MM.1S (cell line): ENCODE measurements at regions not wholly inside any gene's neighbourhood (a gene's known extent, or its start where the extent isn't known, plus 50 kb on each side); places are given as distances from the start of the nearest gene placed in this dataset.

Experiments used
- DNase-seq: peaks from one replicate; pipeline ENCODE4 v3.0.0-alpha.2; 2015
- H2AFZ ChIP-seq: fragments of 300-600 bp; sonication (generic); 2 replicates; pipeline ENCODE4 v1.6.0; 2016; ENCODE audit warnings: antibody characterized with exemption, low read length
- H3F3A ChIP-seq: fragments of 300-600 bp; sonication (generic); 2 replicates; pipeline ENCODE4 v1.6.1; 2016; ENCODE audit warnings: mild to moderate bottlenecking, antibody characterized with exemption, low read length, moderate library complexity, mixed read lengths; ENCODE audit not compliant: insufficient read depth
- H3K27ac ChIP-seq: fragments of 300-600 bp; sonication (generic); 2 replicates; pipeline ENCODE4 v1.5.1; 2016; ENCODE audit warnings: mild to moderate bottlenecking, low read length
- H3K27me3 ChIP-seq: fragments of 300-600 bp; sonication (generic); replicated peaks from 2 replicates; pipeline ENCODE4 v1.6.0; 2016; ENCODE audit warnings: low read length; ENCODE audit not compliant: insufficient read depth
- H3K36me3 ChIP-seq: fragments of 300-600 bp; sonication (generic); replicated peaks from 2 replicates; pipeline ENCODE4 v1.6.1; 2016; ENCODE audit warnings: mild to moderate bottlenecking, low read length, mixed read lengths; ENCODE audit not compliant: insufficient read depth
- H3K4me1 ChIP-seq: fragments of 300-600 bp; sonication (generic); 2 replicates; pipeline ENCODE4 v1.6.1; 2016; ENCODE audit warnings: low read length, mixed read lengths
- H3K4me2 ChIP-seq: fragments of 300-600 bp; sonication (generic); 2 replicates; pipeline ENCODE4 v1.6.0; 2016; ENCODE audit warnings: low read depth, low read length
- H3K4me3 ChIP-seq: fragments of 300-600 bp; sonication (generic); 2 replicates; pipeline ENCODE4 v1.5.1; 2016; ENCODE audit warnings: low read length, mixed read lengths
- H3K79me2 ChIP-seq: fragments of 300-600 bp; sonication (generic); 2 replicates; pipeline ENCODE4 v1.6.1; 2016; ENCODE audit warnings: mixed run types, low read length, mixed read lengths
- H3K9ac ChIP-seq: fragments of 300-600 bp; sonication (generic); 2 replicates; pipeline ENCODE4 v1.6.1; 2016; ENCODE audit warnings: low read length, mixed read lengths
- H3K9me2 ChIP-seq: fragments of 300-600 bp; sonication (generic); replicated peaks from 2 replicates; pipeline ENCODE4 v1.6.1; 2016; ENCODE audit warnings: mild to moderate bottlenecking, low read length, mixed read lengths; ENCODE audit not compliant: insufficient read depth
- H3K9me3 ChIP-seq: fragments of 300-600 bp; sonication (generic); replicated peaks from 2 replicates; pipeline ENCODE4 v1.6.1; 2016; ENCODE audit warnings: mild to moderate bottlenecking, low read length, mixed read lengths; ENCODE audit not compliant: insufficient read depth
- H4K20me1 ChIP-seq: fragments of 300-600 bp; sonication (generic); 2 replicates; pipeline ENCODE4 v1.6.1; 2016; ENCODE audit warnings: mild to moderate bottlenecking, low read length, moderate library complexity, mixed read lengths; ENCODE audit not compliant: insufficient read depth
- CTCF ChIP-seq: fragments of 300-600 bp; sonication (generic); IDR thresholded peaks from 2 replicates; pipeline ENCODE4 v1.5.1; 2016; ENCODE audit warnings: antibody characterized with exemption, low read length, mixed read lengths
- EZH2 ChIP-seq: fragments of 300-600 bp; sonication (generic); optimal IDR thresholded peaks from 2 replicates; pipeline ENCODE3; 2017; ENCODE audit warnings: low read depth, mild to moderate bottlenecking, antibody characterized with exemption, low read length, mixed read lengths
- EZH2phosphoT487 ChIP-seq: fragments of 300-600 bp; sonication (generic); IDR thresholded peaks from 2 replicates; pipeline ENCODE4 v1.6.1; 2018; ENCODE audit warnings: antibody characterized with exemption, low read length

- H4K20me1 ChIP-seq, result no peaks in the 10 kb centered on the region
- no peak overlapping the region for H3K9ac ChIP-seq
- H3K4me2 ChIP-seq, result no peak overlapping the region
- H3K79me2 ChIP-seq, result no peaks in the 10 kb centered on the region
- no peaks in the 10 kb centered on the region for H3K36me3 ChIP-seq
- H2AFZ ChIP-seq, result no peak overlapping the region
- H3K27me3 ChIP-seq, result no peaks in the 10 kb centered on the region
- no peak overlapping the region for H3K4me3 ChIP-seq
- no peaks in the 10 kb centered on the region for H3K9me3 ChIP-seq
- H3K9me2 ChIP-seq, result no peaks in the 10 kb centered on the region
- H3K4me1 ChIP-seq, result no peaks in the 10 kb centered on the region
- H3F3A ChIP-seq, result no peaks in the 10 kb centered on the region
- no peak overlapping the region for H3K27ac ChIP-seq
- DNase-seq, result no peak
- TF ChIP-seq EZH2phosphoT487 (no peak), CTCF (no peak), EZH2 (no peak)
Measured at GRCh38 chr7:46493196-46493595, 572.1 kb upstream of the IGFBP3 start.

GRCh38 chr7:46492466-46492865, 571.4 kb upstream of the IGFBP3 start:
- H3K4me2 ChIP-seq, result no peak overlapping the region
- TF ChIP-seq CTCF, result no peak
- TF ChIP-seq EZH2phosphoT487, result no peak
- TF ChIP-seq EZH2, result no peak
- H3K4me3 ChIP-seq, result no peak overlapping the region
- H3K27ac ChIP-seq, result no peak overlapping the region
- no peaks in the 10 kb centered on the region for H4K20me1 ChIP-seq
- H3K27me3 ChIP-seq, result no peaks in the 10 kb centered on the region
- H3K4me1 ChIP-seq, result no peaks in the 10 kb centered on the region
- H3F3A ChIP-seq, result no peaks in the 10 kb centered on the region
- H3K36me3 ChIP-seq, result no peaks in the 10 kb centered on the region
- DNase-seq, result no peak
- H3K79me2 ChIP-seq, result no peaks in the 10 kb centered on the region
- H3K9me3 ChIP-seq, result no peaks in the 10 kb centered on the region
- H2AFZ ChIP-seq, result no peak overlapping the region
- no peaks in the 10 kb centered on the region for H3K9me2 ChIP-seq
- no peak overlapping the region for H3K9ac ChIP-seq

GRCh38 chr7:46490406-46490805, 569.3 kb upstream of the IGFBP3 start:
- TF ChIP-seq EZH2phosphoT487 (no peak), EZH2 (no peak), CTCF (no peak)
- Histone ChIP-seq H3K36me3 (no peaks in the 10 kb centered on the region), H3K27me3 (no peaks in the 10 kb centered on the region), H3K9me2 (no peaks in the 10 kb centered on the region), H3K4me1 (no peaks in the 10 kb centered on the region), H2AFZ (no peak overlapping the region), H3K79me2 (no peaks in the 10 kb centered on the region), H3K9ac (no peak overlapping the region), H3K4me3 (no peak overlapping the region), H3K9me3 (no peaks in the 10 kb centered on the region), H3K27ac (no peak overlapping the region), H4K20me1 (no peaks in the 10 kb centered on the region), H3K4me2 (no peak overlapping the region), H3F3A (no peaks in the 10 kb centered on the region)
- DNase-seq, result no peak

- Histone ChIP-seq H3K4me2 (no peak overlapping the region), H3K27ac (no peak overlapping the region), H3K4me1 (no peaks in the 10 kb centered on the region), H2AFZ (no peak overlapping the region), H3K9me2 (no peaks in the 10 kb centered on the region), H3K4me3 (no peak overlapping the region), H3F3A (no peaks in the 10 kb centered on the region), H4K20me1 (no peaks in the 10 kb centered on the region), H3K27me3 (no peaks in the 10 kb centered on the region), H3K9ac (no peak overlapping the region), H3K9me3 (no peaks in the 10 kb centered on the region), H3K79me2 (no peaks in the 10 kb centered on the region), H3K36me3 (no peaks in the 10 kb centered on the region)
- TF ChIP-seq CTCF, result no peak
- TF ChIP-seq EZH2phosphoT487, result no peak
- TF ChIP-seq EZH2, result no peak
- no peak for DNase-seq
Measured at GRCh38 chr7:46489106-46489505, 568.0 kb upstream of the IGFBP3 start.
